Chondrocyte (in vitro differentiated cells): ENCODE measurements at regions not wholly inside any gene's neighbourhood (a gene's known extent, or its start where the extent isn't known, plus 50 kb on each side); places are given as distances from the start of the nearest gene placed in this dataset.

Experiments used
- DNase-seq: peaks from one replicate; pipeline ENCODE4 v3.0.0; 2021; ENCODE audit warnings: mixed read lengths, low spot score
- H3K27ac Mint-ChIP-seq: one replicate; pipeline ENCODE4 v1.8.0; 2021; ENCODE audit warnings: mild to moderate bottlenecking, moderate library complexity, mixed read lengths; ENCODE audit not compliant: unreplicated experiment
- H3K27me3 Mint-ChIP-seq: 2 replicates; pipeline ENCODE4 v1.8.0; 2021; ENCODE audit warnings: low read depth, mixed read lengths
- H3K36me3 Mint-ChIP-seq: 2 replicates; pipeline ENCODE4 v1.8.0; 2021; ENCODE audit warnings: low read depth, mixed read lengths
- H3K4me1 Mint-ChIP-seq: 2 replicates; pipeline ENCODE4 v1.8.0; 2021; ENCODE audit warnings: low read depth, mild to moderate bottlenecking, mixed read lengths
- H3K4me3 Mint-ChIP-seq: one replicate; pipeline ENCODE4 v1.8.0; 2021; ENCODE audit warnings: mild to moderate bottlenecking, moderate library complexity, mixed read lengths; ENCODE audit not compliant: unreplicated experiment
- H3K9me3 Mint-ChIP-seq: 2 replicates; pipeline ENCODE4 v1.8.0; 2021; ENCODE audit warnings: low read depth, mixed read lengths
- CTCF ChIP-seq: fragments of 200-600 bp; sonication (generic); IDR thresholded peaks from 2 replicates; pipeline ENCODE4 v1.5.0; 2021; ENCODE audit warnings: antibody characterized with exemption, mild to moderate bottlenecking, moderate library complexity

GRCh38 chr17:79179334-79179733 is 104.7 kb downstream of the ENGASE start:
- Mint-ChIP-seq H3K27me3 (peaks cover 60% of the 10 kb centered on the region), H3K4me3 (no peak overlapping the region), H3K36me3 (no peaks in the 10 kb centered on the region), H3K4me1 (peaks cover 4% of the 10 kb centered on the region), H3K27ac (no peak overlapping the region), H3K9me3 (no peaks in the 10 kb centered on the region)
- no peak for TF ChIP-seq CTCF
- DNase-seq: no peak

- peaks cover 53% of the 10 kb centered on the region for H3K27me3 Mint-ChIP-seq
- DNase-seq: no peak
- no peaks in the 10 kb centered on the region for H3K9me3 Mint-ChIP-seq
- no peaks in the 10 kb centered on the region for H3K4me1 Mint-ChIP-seq
- TF ChIP-seq CTCF: no peak
- no peak overlapping the region for H3K27ac Mint-ChIP-seq
- no peaks in the 10 kb centered on the region for H3K36me3 Mint-ChIP-seq
- H3K4me3 Mint-ChIP-seq: no peak overlapping the region
Measured at GRCh38 chr17:79177877-79178276, 103.3 kb downstream of the ENGASE start.

- no peak for TF ChIP-seq CTCF
- H3K36me3 Mint-ChIP-seq: no peaks in the 10 kb centered on the region
- no peak overlapping the region for H3K27ac Mint-ChIP-seq
- H3K4me1 Mint-ChIP-seq: no peaks in the 10 kb centered on the region
- peaks cover 52% of the 10 kb centered on the region for H3K27me3 Mint-ChIP-seq
- H3K9me3 Mint-ChIP-seq: no peaks in the 10 kb centered on the region
- no peak overlapping the region for H3K4me3 Mint-ChIP-seq
- DNase-seq: no peak
Measured at GRCh38 chr17:79176792-79177601, 102.4 kb downstream of the ENGASE start.

- H3K27me3 Mint-ChIP-seq: peaks cover 45% of the 10 kb centered on the region
- H3K27ac Mint-ChIP-seq: no peak overlapping the region
- H3K36me3 Mint-ChIP-seq: no peaks in the 10 kb centered on the region
- no peak for TF ChIP-seq CTCF
- no peak overlapping the region for H3K4me3 Mint-ChIP-seq
- no peaks in the 10 kb centered on the region for H3K9me3 Mint-ChIP-seq
- H3K4me1 Mint-ChIP-seq: no peaks in the 10 kb centered on the region
- DNase-seq: no peak
Measured at GRCh38 chr17:79174905-79175856, 100.6 kb downstream of the ENGASE start.

GRCh38 chr17:79174193-79174765 is 99.7 kb downstream of the ENGASE start:
- Mint-ChIP-seq H3K4me3 (no peak overlapping the region), H3K27me3 (peaks cover 43% of the 10 kb centered on the region), H3K27ac (no peak overlapping the region), H3K4me1 (no peaks in the 10 kb centered on the region), H3K9me3 (no peaks in the 10 kb centered on the region), H3K36me3 (no peaks in the 10 kb centered on the region)
- no peak for TF ChIP-seq CTCF
- no peak for DNase-seq
